NB4 (cell line): ENCODE measurements at regions not wholly inside any gene's neighbourhood (a gene's known extent, or its start where the extent isn't known, plus 50 kb on each side); places are given as distances from the start of the nearest gene placed in this dataset.

Source experiments
- DNase-seq: peaks from one replicate; pipeline ENCODE4 v3.0.0; 2010; ENCODE audit warnings: low read depth
- H3K4me3 ChIP-seq: one replicate; pipeline ENCODE4 v1.5.1; 2011; ENCODE audit warnings: mild to moderate bottlenecking, low read depth, low read length, moderate library complexity
- CTCF ChIP-seq: IDR thresholded peaks from one replicate; pipeline ENCODE4 v1.5.1; 2012; ENCODE audit warnings: low read depth, low read length
- MAX ChIP-seq: IDR thresholded peaks from 2 replicates; pipeline ENCODE4 v1.6.1; 2011; ENCODE audit warnings: low read depth, low read length
- MYC ChIP-seq: IDR thresholded peaks from 2 replicates; pipeline ENCODE4 v1.6.1; 2011; ENCODE audit warnings: low read depth, low read length
- POLR2A ChIP-seq: IDR thresholded peaks from 2 replicates; pipeline ENCODE4 v1.6.1; 2011; ENCODE audit warnings: mild to moderate bottlenecking; ENCODE audit not compliant: insufficient read length; ENCODE audit errors: extremely low read depth

- H3K4me3 ChIP-seq, result no peak overlapping the region
- no peak for DNase-seq
- TF ChIP-seq CTCF (no peak), POLR2A (no peak), MAX (no peak), MYC (no peak)
These were observed 131.3 kb downstream of the KCTD15 start for GRCh38 chr19:33927789-33928457.

GRCh38 chr19:33928458-33928950 is 131.8 kb downstream of the KCTD15 start:
- no peak for DNase-seq
- no peak for TF ChIP-seq POLR2A
- TF ChIP-seq MAX, result no peak
- no peak for TF ChIP-seq MYC
- no peak overlapping the region for H3K4me3 ChIP-seq

- no peak overlapping the region for H3K4me3 ChIP-seq
- no peak for DNase-seq
- TF ChIP-seq CTCF (no peak), MYC (no peak), POLR2A (no peak), MAX (no peak)
These were observed 137.3 kb downstream of the KCTD15 start for GRCh38 chr19:33933931-33934330.

GRCh38 chr19:33938821-33939220 is 142.2 kb downstream of the KCTD15 start:
- no peak for DNase-seq
- H3K4me3 ChIP-seq, result no peak overlapping the region
- TF ChIP-seq MAX (no peak), POLR2A (no peak), CTCF (no peak), MYC (no peak)

- no peak for DNase-seq
- no peak overlapping the region for H3K4me3 ChIP-seq
These were observed 144.5 kb downstream of the KCTD15 start for GRCh38 chr19:33941133-33941532.

More at GRCh38 chr19:33941133-33941532, 144.5 kb downstream of the KCTD15 start:
- TF ChIP-seq MYC, result no peak
- no peak for TF ChIP-seq CTCF
- no peak for TF ChIP-seq MAX
- no peak for TF ChIP-seq POLR2A
